Transverse colon (tissue), 4 donors: ENCODE measurements at regions not wholly inside any gene's neighbourhood (a gene's known extent, or its start where the extent isn't known, plus 50 kb on each side); places are given as distances from the start of the nearest gene placed in this dataset.

Source experiments
- EP300 ChIP-seq: sonication (generic); formaldehyde crosslinking; IDR thresholded peaks from one replicate; pipeline ENCODE4 v1.6.1; 2017; ENCODE audit warnings: antibody characterized with exemption, low read depth
- POLR2A ChIP-seq: fragments of 450-650 bp; IDR thresholded peaks from one replicate; pipeline ENCODE4 v1.6.1; 2016; ENCODE audit warnings: antibody characterized with exemption, mild to moderate bottlenecking, moderate library complexity
- POLR2AphosphoS5 ChIP-seq, 3 donors: sonication (generic); formaldehyde crosslinking; IDR thresholded peaks; one replicate each; pipeline ENCODE4 v1.6.1; 2016; ENCODE audit warnings: antibody characterized with exemption in 3 of 3
- TF ChIP-seq, protein P1 (sequence below), 5 experiments: fragments of 200-600 bp in 3 of 5; fragments of 450-650 bp in 2 of 5; sonication (generic) in 3 of 5; IDR thresholded peaks; 1 replicate in 2 of 5; 2 replicates in 3 of 5; pipeline ENCODE4 v1.5.1; 2016 to 2017; ENCODE audit warnings: antibody characterized with exemption in 5 of 5, inconsistent platforms in 3 of 5, mild to moderate bottlenecking in 2 of 5, moderate library complexity in 1 of 5

DNA sequence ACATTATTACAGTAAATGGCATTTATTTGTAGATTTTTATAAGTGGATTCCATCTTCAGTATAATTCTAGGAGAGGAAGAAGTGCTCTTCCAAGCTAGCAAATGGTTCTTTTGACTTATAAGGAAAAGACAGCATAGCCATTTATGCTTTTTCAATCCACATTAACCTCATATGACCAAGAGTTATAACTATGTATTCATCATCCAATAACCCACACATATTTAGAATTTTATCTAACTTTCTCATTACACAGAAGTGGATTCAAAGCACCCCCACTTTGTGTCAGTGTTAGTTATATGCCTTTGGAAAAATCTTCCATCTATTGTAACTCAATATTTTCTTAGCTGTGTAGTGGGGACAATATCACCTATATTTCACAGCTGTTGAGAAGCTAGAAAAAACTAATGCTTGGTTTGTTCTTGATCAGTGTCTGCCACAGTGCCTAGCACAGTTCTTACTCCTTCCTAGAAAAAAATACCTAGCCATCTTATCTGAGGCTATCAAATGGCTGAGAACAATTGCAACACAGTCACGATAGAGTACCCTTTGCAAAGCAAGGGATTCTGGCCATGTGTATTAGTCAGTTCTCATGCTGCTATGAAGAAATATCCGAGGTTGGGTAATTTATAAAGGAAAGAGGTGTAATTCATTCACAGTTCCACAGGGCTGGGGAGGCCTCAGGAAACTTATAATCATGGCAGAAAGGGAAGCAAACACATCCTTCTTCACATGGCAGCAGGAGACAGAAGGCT, 986.3 kb downstream of the TFAP2A start:
- TF ChIP-seq POLR2A (no peak), POLR2AphosphoS5 (IDR thresholded peaks at IDR 0.05) (no peak), EP300 (no peak)
- TF ChIP-seq, protein P1, sequence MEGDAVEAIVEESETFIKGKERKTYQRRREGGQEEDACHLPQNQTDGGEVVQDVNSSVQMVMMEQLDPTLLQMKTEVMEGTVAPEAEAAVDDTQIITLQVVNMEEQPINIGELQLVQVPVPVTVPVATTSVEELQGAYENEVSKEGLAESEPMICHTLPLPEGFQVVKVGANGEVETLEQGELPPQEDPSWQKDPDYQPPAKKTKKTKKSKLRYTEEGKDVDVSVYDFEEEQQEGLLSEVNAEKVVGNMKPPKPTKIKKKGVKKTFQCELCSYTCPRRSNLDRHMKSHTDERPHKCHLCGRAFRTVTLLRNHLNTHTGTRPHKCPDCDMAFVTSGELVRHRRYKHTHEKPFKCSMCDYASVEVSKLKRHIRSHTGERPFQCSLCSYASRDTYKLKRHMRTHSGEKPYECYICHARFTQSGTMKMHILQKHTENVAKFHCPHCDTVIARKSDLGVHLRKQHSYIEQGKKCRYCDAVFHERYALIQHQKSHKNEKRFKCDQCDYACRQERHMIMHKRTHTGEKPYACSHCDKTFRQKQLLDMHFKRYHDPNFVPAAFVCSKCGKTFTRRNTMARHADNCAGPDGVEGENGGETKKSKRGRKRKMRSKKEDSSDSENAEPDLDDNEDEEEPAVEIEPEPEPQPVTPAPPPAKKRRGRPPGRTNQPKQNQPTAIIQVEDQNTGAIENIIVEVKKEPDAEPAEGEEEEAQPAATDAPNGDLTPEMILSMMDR (IDR thresholded peaks at IDR 0.05): no peak
